ENCODE measurements at regions not wholly inside any gene's neighbourhood (a gene's known extent, or its start where the extent isn't known, plus 50 kb on each side); places are given as distances from the start of the nearest gene placed in this dataset.

DNA sequence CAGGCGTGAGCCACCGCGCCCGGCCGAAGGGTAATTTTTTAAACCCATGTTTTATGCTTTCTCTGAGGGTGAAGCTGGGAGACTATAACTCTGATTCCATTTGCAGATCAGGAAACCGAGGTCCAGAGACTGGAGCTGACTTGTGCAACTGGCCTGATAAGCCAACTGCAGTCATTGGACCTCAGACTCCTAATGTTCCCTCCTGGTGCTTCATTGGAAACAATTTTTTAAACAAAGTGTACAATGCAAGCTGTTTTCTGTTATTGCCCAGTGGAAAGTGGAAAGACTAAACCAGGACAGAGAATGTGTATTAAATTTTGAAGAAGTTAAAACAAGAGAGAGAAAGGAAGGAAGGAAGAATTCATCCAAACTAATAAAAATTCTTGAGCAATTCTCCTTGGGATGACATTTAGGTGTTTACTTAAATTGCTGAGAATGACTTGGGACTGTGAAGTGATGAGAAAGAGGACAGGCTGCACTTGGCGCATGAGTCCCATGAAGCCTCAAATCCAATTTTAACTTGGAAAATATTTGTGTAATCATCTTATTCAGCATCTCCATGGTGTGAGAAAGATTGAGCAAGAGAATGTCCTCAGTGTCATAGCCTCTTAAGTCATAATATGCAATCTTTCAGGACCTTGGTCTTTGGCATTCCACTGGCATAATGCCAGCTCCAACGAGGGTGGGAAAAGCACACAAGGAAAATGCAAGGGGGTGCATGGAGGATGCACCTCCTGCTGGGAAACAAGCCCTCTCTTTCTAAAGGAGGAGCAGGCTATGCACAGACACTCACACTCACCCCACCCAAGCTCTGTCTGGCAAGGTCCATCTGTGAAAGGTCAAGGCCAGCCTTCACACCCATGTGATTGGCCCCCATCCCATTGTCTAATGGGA is 342.0 kb downstream of the SIPA1L2 start:
- Histone ChIP-seq H3K4me1 (ENCODE audit: insufficient read depth, insufficient read length) (no peaks in the 10 kb centered on the region), H3K27me3 (ENCODE audit: insufficient read depth, insufficient read length) (no peaks in the 10 kb centered on the region), H3K36me3 (ENCODE audit: insufficient read depth, insufficient read length, low read length) (no peaks in the 10 kb centered on the region), H3K9ac (ENCODE audit: insufficient read length, low read depth) (no peak overlapping the region), H3K9me3 (ENCODE audit: insufficient read depth, low read length) (no peaks in the 10 kb centered on the region), H3K4me3 (ENCODE audit: insufficient read length, low read depth) (no peak overlapping the region)
- no peak for DNase-seq (ENCODE audit: low read depth, low spot score)
- TF ChIP-seq ZNF274 (IDR thresholded peaks at IDR 0.05; ENCODE audit: low read depth, low read length) (no peak), SUZ12 (IDR thresholded peaks at IDR 0.05; ENCODE audit: extremely low read depth, insufficient read depth, insufficient read length) (no peak), YY1 (IDR thresholded peaks at IDR 0.05; ENCODE audit: insufficient read depth, insufficient read length) (no peak)

GRCh38 chr1:232285138-232285537 is 344.8 kb downstream of the SIPA1L2 start:
- H3K9ac ChIP-seq (ENCODE audit: insufficient read length, low read depth) = no peak overlapping the region
- H3K4me1 ChIP-seq (ENCODE audit: insufficient read depth, insufficient read length) = peaks cover 1% of the 10 kb centered on the region
- no peaks in the 10 kb centered on the region for H3K36me3 ChIP-seq (ENCODE audit: insufficient read depth, insufficient read length, low read length)
- no peaks in the 10 kb centered on the region for H3K27me3 ChIP-seq (ENCODE audit: insufficient read depth, insufficient read length)
- DNase-seq (ENCODE audit: low read depth, low spot score) = no peak
- TF ChIP-seq SUZ12 (IDR thresholded peaks at IDR 0.05; ENCODE audit: extremely low read depth, insufficient read depth, insufficient read length) = no peak
- TF ChIP-seq YY1 (IDR thresholded peaks at IDR 0.05; ENCODE audit: insufficient read depth, insufficient read length) = no peak
- no peak for TF ChIP-seq ZNF274 (IDR thresholded peaks at IDR 0.05; ENCODE audit: low read depth, low read length)
- no peak overlapping the region for H3K4me3 ChIP-seq (ENCODE audit: insufficient read length, low read depth)
- H3K9me3 ChIP-seq (ENCODE audit: insufficient read depth, low read length) = no peaks in the 10 kb centered on the region

DNA sequence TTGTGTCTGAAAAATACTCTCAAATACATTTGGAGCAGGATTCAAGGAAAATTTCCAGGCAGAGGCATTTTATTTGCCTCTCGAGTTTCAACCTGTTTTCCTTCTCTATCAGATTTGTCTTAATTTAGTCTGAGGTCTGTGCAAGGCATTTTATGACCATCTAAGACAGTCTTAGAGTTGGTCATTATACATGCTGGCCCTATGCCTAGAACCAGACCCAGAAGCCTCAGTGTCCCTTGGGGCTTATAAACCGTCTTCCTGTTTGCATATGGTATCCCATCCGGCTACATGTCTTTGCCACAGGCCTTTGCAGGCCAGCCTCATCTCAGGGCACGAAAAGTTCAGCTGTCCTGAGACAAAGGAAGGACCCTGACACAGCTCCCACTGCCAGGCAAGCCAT is 346.1 kb downstream of the SIPA1L2 start:
- H3K9me3 ChIP-seq (ENCODE audit: insufficient read depth, low read length) = no peaks in the 10 kb centered on the region
- H3K9ac ChIP-seq (ENCODE audit: insufficient read length, low read depth) = no peak overlapping the region
- H3K4me3 ChIP-seq (ENCODE audit: insufficient read length, low read depth) = no peak overlapping the region
- no peaks in the 10 kb centered on the region for H3K36me3 ChIP-seq (ENCODE audit: insufficient read depth, insufficient read length, low read length)
- no peak for DNase-seq (ENCODE audit: low read depth, low spot score)
- H3K27me3 ChIP-seq (ENCODE audit: insufficient read depth, insufficient read length) = no peaks in the 10 kb centered on the region
- no peak for TF ChIP-seq ZNF274 (IDR thresholded peaks at IDR 0.05; ENCODE audit: low read depth, low read length)
- TF ChIP-seq SUZ12 (IDR thresholded peaks at IDR 0.05; ENCODE audit: extremely low read depth, insufficient read depth, insufficient read length) = no peak
- no peak for TF ChIP-seq YY1 (IDR thresholded peaks at IDR 0.05; ENCODE audit: insufficient read depth, insufficient read length)
- peaks cover 4% of the 10 kb centered on the region for H3K4me1 ChIP-seq (ENCODE audit: insufficient read depth, insufficient read length)

DNA sequence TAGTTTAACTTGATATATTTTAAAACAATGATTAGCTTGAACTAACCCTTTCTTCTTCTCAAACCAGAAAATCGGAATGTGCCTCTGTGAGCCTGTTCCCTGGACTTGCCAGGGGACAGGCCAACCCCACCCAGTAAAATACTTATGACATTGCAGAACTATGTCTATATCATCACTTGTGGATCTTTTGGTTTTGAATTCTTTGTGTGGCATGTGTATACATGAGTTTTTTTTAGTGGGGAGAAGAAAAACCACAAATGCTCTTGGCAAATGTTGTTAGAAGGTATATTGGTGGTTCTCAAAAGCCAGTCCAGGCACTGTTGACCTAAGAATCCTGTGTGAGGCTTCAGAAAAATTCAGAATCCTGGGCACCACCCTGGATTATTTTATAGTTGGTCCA is 347.4 kb downstream of the SIPA1L2 start:
- H3K9ac ChIP-seq (ENCODE audit: insufficient read length, low read depth) = no peak overlapping the region
- no peak overlapping the region for H3K4me3 ChIP-seq (ENCODE audit: insufficient read length, low read depth)
- no peak for TF ChIP-seq YY1 (IDR thresholded peaks at IDR 0.05; ENCODE audit: insufficient read depth, insufficient read length)
- no peak for TF ChIP-seq ZNF274 (IDR thresholded peaks at IDR 0.05; ENCODE audit: low read depth, low read length)
- TF ChIP-seq SUZ12 (IDR thresholded peaks at IDR 0.05; ENCODE audit: extremely low read depth, insufficient read depth, insufficient read length) = no peak
- H3K27me3 ChIP-seq (ENCODE audit: insufficient read depth, insufficient read length) = no peaks in the 10 kb centered on the region
- H3K9me3 ChIP-seq (ENCODE audit: insufficient read depth, low read length) = no peaks in the 10 kb centered on the region
- no peaks in the 10 kb centered on the region for H3K36me3 ChIP-seq (ENCODE audit: insufficient read depth, insufficient read length, low read length)
- no peak for DNase-seq (ENCODE audit: low read depth, low spot score)
- H3K4me1 ChIP-seq (ENCODE audit: insufficient read depth, insufficient read length) = peaks cover 4% of the 10 kb centered on the region

DNA sequence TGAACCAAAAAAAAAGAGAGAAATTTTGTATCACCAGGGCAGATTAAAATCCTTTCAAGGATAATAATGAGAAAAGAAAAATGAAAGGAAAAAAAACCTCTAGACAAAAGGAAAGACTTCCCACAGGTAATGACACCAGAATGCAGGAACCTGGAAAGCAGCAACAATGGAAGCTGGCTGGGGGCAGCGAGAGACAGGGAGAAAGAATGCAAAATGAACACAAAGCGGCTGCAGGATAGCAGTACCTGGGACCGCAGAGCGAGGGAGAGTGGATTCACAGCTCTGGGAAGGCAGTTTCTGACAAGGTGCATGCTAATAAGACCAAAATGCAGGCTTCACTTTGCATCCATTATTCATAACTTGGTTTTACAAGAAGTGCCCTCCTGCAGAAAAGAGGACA is 349.0 kb downstream of the SIPA1L2 start:
- H3K4me3 ChIP-seq (ENCODE audit: insufficient read length, low read depth) = no peak overlapping the region
- no peak overlapping the region for H3K9ac ChIP-seq (ENCODE audit: insufficient read length, low read depth)
- H3K4me1 ChIP-seq (ENCODE audit: insufficient read depth, insufficient read length) = peaks cover 4% of the 10 kb centered on the region
- DNase-seq (ENCODE audit: low read depth, low spot score) = peak; percentile 59
- TF ChIP-seq ZNF274 (IDR thresholded peaks at IDR 0.05; ENCODE audit: low read depth, low read length) = no peak
- TF ChIP-seq SUZ12 (IDR thresholded peaks at IDR 0.05; ENCODE audit: extremely low read depth, insufficient read depth, insufficient read length) = no peak
- TF ChIP-seq YY1 (IDR thresholded peaks at IDR 0.05; ENCODE audit: insufficient read depth, insufficient read length) = no peak
- no peaks in the 10 kb centered on the region for H3K9me3 ChIP-seq (ENCODE audit: insufficient read depth, low read length)
- H3K27me3 ChIP-seq (ENCODE audit: insufficient read depth, insufficient read length) = no peaks in the 10 kb centered on the region
- H3K36me3 ChIP-seq (ENCODE audit: insufficient read depth, insufficient read length, low read length) = no peaks in the 10 kb centered on the region

GRCh38 chr1:232279909-232280400 is 350.0 kb downstream of the SIPA1L2 start:
- H3K4me3 ChIP-seq (ENCODE audit: insufficient read length, low read depth) = no peak overlapping the region
- H3K27me3 ChIP-seq (ENCODE audit: insufficient read depth, insufficient read length) = no peaks in the 10 kb centered on the region
- H3K36me3 ChIP-seq (ENCODE audit: insufficient read depth, insufficient read length, low read length) = no peaks in the 10 kb centered on the region
- no peaks in the 10 kb centered on the region for H3K9me3 ChIP-seq (ENCODE audit: insufficient read depth, low read length)
- no peak for DNase-seq (ENCODE audit: low read depth, low spot score)
- TF ChIP-seq YY1 (IDR thresholded peaks at IDR 0.05; ENCODE audit: insufficient read depth, insufficient read length) (no peak), ZNF274 (IDR thresholded peaks at IDR 0.05; ENCODE audit: low read depth, low read length) (no peak), SUZ12 (IDR thresholded peaks at IDR 0.05; ENCODE audit: extremely low read depth, insufficient read depth, insufficient read length) (no peak)
- H3K9ac ChIP-seq (ENCODE audit: insufficient read length, low read depth) = no peak overlapping the region
- peaks cover 4% of the 10 kb centered on the region for H3K4me1 ChIP-seq (ENCODE audit: insufficient read depth, insufficient read length)

DNA sequence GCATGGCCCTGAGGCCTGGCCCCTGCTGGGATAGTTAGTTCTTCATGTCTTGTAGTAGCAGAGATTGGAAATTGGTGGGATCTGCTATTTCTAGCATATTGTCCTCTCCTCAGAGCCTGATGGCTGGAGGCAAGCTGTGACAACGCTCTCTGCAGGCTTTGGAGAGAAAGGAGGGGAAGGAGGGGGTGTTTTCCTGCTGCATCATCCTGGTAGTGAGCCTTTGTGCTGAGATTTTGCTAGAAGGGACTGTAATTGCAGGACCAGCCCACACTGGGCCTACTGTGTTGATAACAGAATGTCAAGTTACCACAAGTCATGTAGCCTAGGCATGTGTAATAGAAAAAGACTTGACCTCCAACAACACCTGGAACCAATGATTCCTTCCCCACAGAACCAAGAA is 351.0 kb downstream of the SIPA1L2 start:
- Histone ChIP-seq H3K4me1 (ENCODE audit: insufficient read depth, insufficient read length) (peaks cover 4% of the 10 kb centered on the region), H3K9me3 (ENCODE audit: insufficient read depth, low read length) (no peaks in the 10 kb centered on the region), H3K27me3 (ENCODE audit: insufficient read depth, insufficient read length) (no peaks in the 10 kb centered on the region), H3K9ac (ENCODE audit: insufficient read length, low read depth) (no peak overlapping the region), H3K36me3 (ENCODE audit: insufficient read depth, insufficient read length, low read length) (no peaks in the 10 kb centered on the region), H3K4me3 (ENCODE audit: insufficient read length, low read depth) (no peak overlapping the region)
- TF ChIP-seq SUZ12 (IDR thresholded peaks at IDR 0.05; ENCODE audit: extremely low read depth, insufficient read depth, insufficient read length) (no peak), ZNF274 (IDR thresholded peaks at IDR 0.05; ENCODE audit: low read depth, low read length) (no peak), YY1 (IDR thresholded peaks at IDR 0.05; ENCODE audit: insufficient read depth, insufficient read length) (no peak)
- DNase-seq (ENCODE audit: low read depth, low spot score) = no peak
